ENCODE measurements at regions not wholly inside any gene's neighbourhood (a gene's known extent, or its start where the extent isn't known, plus 50 kb on each side); places are given as distances from the start of the nearest gene placed in this dataset.

DNA sequence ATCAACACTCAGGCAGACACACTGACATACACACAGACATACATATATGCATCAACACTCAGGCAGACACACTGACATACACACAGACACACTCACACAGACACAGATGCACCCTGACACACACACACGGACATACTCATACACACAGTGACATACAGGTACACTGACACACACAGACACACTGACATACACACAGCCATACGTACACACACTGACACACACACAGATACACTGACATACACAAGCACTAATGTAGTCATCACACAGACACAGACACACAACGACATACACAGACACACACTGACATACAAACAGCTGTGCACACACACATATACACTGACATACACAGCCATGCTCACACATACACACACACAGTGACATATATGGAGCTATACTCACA, 131.0 kb upstream of the CSF3R start:
- BruUV-seq (replicated peaks), result no TSS peak
- Histone ChIP-seq H3K9me3 (ENCODE audit: low read depth, low read length, poor library complexity, severe bottlenecking) (no peaks in the 10 kb centered on the region), H3K4me3 (ENCODE audit: low read depth, low read length, poor library complexity, severe bottlenecking) (no peak overlapping the region), H3K36me3 (ENCODE audit: insufficient read depth, low read length, poor library complexity, severe bottlenecking) (no peaks in the 10 kb centered on the region), H3K4me1 (ENCODE audit: insufficient read depth, low read length, poor library complexity, severe bottlenecking) (no peaks in the 10 kb centered on the region), H3K27me3 (replicated peaks; ENCODE audit: insufficient read depth, low read depth, low read length, poor library complexity) (no peaks in the 10 kb centered on the region), H3K27ac (ENCODE audit: low read depth, low read length, poor library complexity, severe bottlenecking) (no peak overlapping the region)
- intact Hi-C loops (cut with micrococcal nuclease; ENCODE audit: unreplicated experiment), result no loop called here
- POLR2A ChIA-PET (ENCODE audit: low non-redundant PET), result no interaction called here
- TF ChIP-seq CTCF (conservative IDR thresholded peaks at IDR 0.05; ENCODE audit: low read depth, low read length) (no peak), EZH2 (IDR thresholded peaks at IDR 0.05; ENCODE audit: borderline replicate concordance, low read depth, low read length, poor library complexity, severe bottlenecking) (no peak)
- CTCF ChIA-PET, result no interaction called here
- no peak for DNase-seq (ENCODE audit: low spot score)

DNA sequence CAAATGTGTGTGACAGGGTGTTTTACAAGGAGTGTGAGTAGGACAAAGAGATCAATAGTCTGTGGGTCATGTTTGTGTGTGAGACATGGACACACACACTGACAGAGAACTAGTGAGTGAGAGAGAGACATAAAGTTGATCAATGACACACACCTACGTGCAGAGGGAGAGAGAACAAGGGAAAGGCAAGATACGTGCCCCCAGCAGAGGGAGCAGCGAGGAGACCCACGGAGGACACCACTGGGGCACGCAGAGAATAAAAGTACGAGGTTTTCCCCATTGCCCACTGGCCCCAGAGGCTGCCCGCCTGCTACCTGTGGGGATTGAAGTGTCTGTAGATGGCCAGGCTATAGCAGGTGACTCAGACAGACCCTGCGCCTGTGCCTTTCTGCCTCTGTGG, 130.2 kb upstream of the CSF3R start:
- Histone ChIP-seq H3K27ac (ENCODE audit: low read depth, low read length, poor library complexity, severe bottlenecking) (no peak overlapping the region), H3K27me3 (replicated peaks; ENCODE audit: insufficient read depth, low read depth, low read length, poor library complexity) (no peaks in the 10 kb centered on the region), H3K4me3 (ENCODE audit: low read depth, low read length, poor library complexity, severe bottlenecking) (no peak overlapping the region), H3K4me1 (ENCODE audit: insufficient read depth, low read length, poor library complexity, severe bottlenecking) (no peaks in the 10 kb centered on the region), H3K36me3 (ENCODE audit: insufficient read depth, low read length, poor library complexity, severe bottlenecking) (no peaks in the 10 kb centered on the region), H3K9me3 (ENCODE audit: low read depth, low read length, poor library complexity, severe bottlenecking) (no peaks in the 10 kb centered on the region)
- ChIA-PET POLR2A (ENCODE audit: low non-redundant PET) (no interaction called here), CTCF (no interaction called here)
- TF ChIP-seq CTCF (conservative IDR thresholded peaks at IDR 0.05; ENCODE audit: low read depth, low read length) (no peak), EZH2 (IDR thresholded peaks at IDR 0.05; ENCODE audit: borderline replicate concordance, low read depth, low read length, poor library complexity, severe bottlenecking) (no peak)
- intact Hi-C loops (cut with micrococcal nuclease; ENCODE audit: unreplicated experiment), result no loop called here
- no peak for DNase-seq (ENCODE audit: low spot score)
- no TSS peak for BruUV-seq (replicated peaks)

- intact Hi-C loops (cut with micrococcal nuclease; ENCODE audit: unreplicated experiment), result no loop called here
- TF ChIP-seq CTCF (conservative IDR thresholded peaks at IDR 0.05; ENCODE audit: low read depth, low read length) (no peak), EZH2 (IDR thresholded peaks at IDR 0.05; ENCODE audit: borderline replicate concordance, low read depth, low read length, poor library complexity, severe bottlenecking) (no peak)
- no peaks in the 10 kb centered on the region for H3K9me3 ChIP-seq (ENCODE audit: low read depth, low read length, poor library complexity, severe bottlenecking)
- no TSS peak for BruUV-seq (replicated peaks)
- no peak overlapping the region for H3K27ac ChIP-seq (ENCODE audit: low read depth, low read length, poor library complexity, severe bottlenecking)
- DNase-seq (ENCODE audit: low spot score), result no peak
- H3K27me3 ChIP-seq (replicated peaks; ENCODE audit: insufficient read depth, low read depth, low read length, poor library complexity), result no peaks in the 10 kb centered on the region
- ChIA-PET CTCF (interaction anchor here (1.0 kb wide), 1 partner anchor 13 kb away, joined by 3 read pairs; no protein-coding TSS in a partner anchor), POLR2A (ENCODE audit: low non-redundant PET) (no interaction called here)
- H3K4me3 ChIP-seq (ENCODE audit: low read depth, low read length, poor library complexity, severe bottlenecking), result no peak overlapping the region
- H3K4me1 ChIP-seq (ENCODE audit: insufficient read depth, low read length, poor library complexity, severe bottlenecking), result no peaks in the 10 kb centered on the region
- no peaks in the 10 kb centered on the region for H3K36me3 ChIP-seq (ENCODE audit: insufficient read depth, low read length, poor library complexity, severe bottlenecking)
Measured at GRCh38 chr1:36612121-36612520, 129.4 kb upstream of the CSF3R start.

Measured in A673 (cell line).